Heart left ventricle (tissue), 16 donors: ENCODE measurements at regions not wholly inside any gene's neighbourhood (a gene's known extent, or its start where the extent isn't known, plus 50 kb on each side); places are given as distances from the start of the nearest gene placed in this dataset.

Source experiments
- ATAC-seq, 4 donors: fragments of 200-7000 bp; cut with Tn5 transposase; one replicate each; pipeline ENCODE4 v1.9.1; 2020 to 2022; ENCODE audit warnings: moderate library complexity in 4 of 4, mild to moderate bottlenecking in 3 of 4, moderate number of reproducible peaks in 1 of 4
- DNase-seq, 5 donors: peaks; one replicate each; pipeline ENCODE4 v3.0.0-alpha.2; 2020
- H3K27ac ChIP-seq, 12 donors: fragments of 200-600 bp; sonication (generic) in 4 of 12; one replicate each; pipeline versions ENCODE4 v1.5.0 to v1.8.0; 2016 to 2022; ENCODE audit warnings: mild to moderate bottlenecking in 2 of 12
- H3K27me3 ChIP-seq, 9 donors: fragments of 200-600 bp; sonication (generic) in 2 of 9; one replicate each; pipeline versions ENCODE4 v1.5.1 to v1.8.0; 2016 to 2022; ENCODE audit warnings: mild to moderate bottlenecking in 3 of 9
- H3K36me3 ChIP-seq, 9 donors: fragments of 200-600 bp; sonication (generic) in 2 of 9; one replicate each; pipeline versions ENCODE4 v1.5.0 to v1.8.0; 2018 to 2022; ENCODE audit warnings: mild to moderate bottlenecking in 2 of 9
- H3K4me1 ChIP-seq, 12 donors: fragments of 200-600 bp; sonication (generic) in 4 of 12; one replicate each; pipeline versions ENCODE4 v1.5.0 to v1.8.0; 2016 to 2022; ENCODE audit warnings: mild to moderate bottlenecking in 3 of 12
- H3K4me3 ChIP-seq, 12 donors: fragments of 200-600 bp; sonication (generic) in 4 of 12; one replicate each; pipeline versions ENCODE4 v1.5.0 to v1.8.0; 2017 to 2022; ENCODE audit warnings: mild to moderate bottlenecking in 9 of 12, moderate library complexity in 4 of 12
- H3K9me3 ChIP-seq, 12 donors: fragments of 200-600 bp; sonication (generic) in 4 of 12; one replicate each; pipeline versions ENCODE4 v1.5.0 to v1.8.0; 2016 to 2022; ENCODE audit warnings: mild to moderate bottlenecking in 1 of 12
- CTCF ChIP-seq, 12 donors: fragments of 200-600 bp; sonication (generic) in 4 of 12; IDR thresholded peaks; one replicate each; pipeline versions ENCODE4 v1.5.0 to v1.8.0; 2018 to 2022; ENCODE audit warnings: antibody characterized with exemption in 12 of 12, mild to moderate bottlenecking in 5 of 12
- POLR2A ChIP-seq, 2 donors: fragments of 450-650 bp; IDR thresholded peaks; one replicate each; pipeline ENCODE4 v1.6.1; 2017; ENCODE audit warnings: antibody characterized with exemption in 2 of 2, mild to moderate bottlenecking in 2 of 2, moderate library complexity in 2 of 2
- WGBS, 4 donors: extraction: QIAGEN DNeasy Blood & Tissue Kit in 2 of 4; methylation state at CpG; one replicate each; pipeline versions ENCODE4 v1.1.5 to v1.1.7; 2013 to 2018; 5-methylcytosine and 5-hydroxymethylcytosine counted together
- intact Hi-C, 10 donors: fragments of 100-400 bp; cut with DNase I; formaldehyde crosslinking; loops; one replicate each; pipeline versions ENCODE4 v1.11.1 to v1.14.2; 2022
- donor health status: ischemic (EF 13 %, LVEDD 7.1; RV severe dilation, severe dysfunction).
- donor health status: healthy with polysubstance abuse.
- donor health status: DM: no; HTN: yes; CAD: no.
- donor health status: DM: no; HTN: no; CAD: no.
- donor health status: ischemic (EF 25% LVEDD 6.9; RV normal size, moderate dysfunction).
- donor health status: ischemic (EF 25% LVEDD 5.7; RV mildly dilated, moderate dysfunction).
- donor health status: healthy.
- donor health status: DM: yes; HTN: yes; CAD: no.
- donor health status: ischemic (EF 35%, LVEDD 5.7; RV mildly dilated, moderate dysfunction).
- donor health status: nonischemic (EF 11% LVEDD 7.7; RV severe dilation, severe dysfunction).
- donor health status: DM: yes; HTN: yes; CAD: no.
- donor health status: PGD.
- donor health status: ischemic (EF 29% LVEDD 5.4; RV normal size, mild dysfunction).
- donor health status: nonischemic (EF 23%, LVEDD 6.1; RV moderate dilation, normal function).

GRCh38 chr6:104031346-104031745, 828.4 kb downstream of the HACE1 start:
- WGBS, 4 donors, result 46 to 55% (median 51%) methylated on average over 1 of the region's 1 CpG
- intact Hi-C loops, result no loop called here
- Histone ChIP-seq H3K4me3 (no peak overlapping the region), H3K27me3 (no peaks in the 10 kb centered on the region), H3K4me1 (no peaks in the 10 kb centered on the region), H3K9me3 (peaks cover 0 to 8% (median 0%) of the 10 kb centered on the region in 12 donors), H3K36me3 (no peaks in the 10 kb centered on the region), H3K27ac (no peak overlapping the region)
- TF ChIP-seq POLR2A (IDR thresholded peaks at IDR 0.05), result no peak
- no peak for TF ChIP-seq CTCF (IDR thresholded peaks at IDR 0.05)
- DNase-seq, result no peak
- no peak for ATAC-seq

DNA sequence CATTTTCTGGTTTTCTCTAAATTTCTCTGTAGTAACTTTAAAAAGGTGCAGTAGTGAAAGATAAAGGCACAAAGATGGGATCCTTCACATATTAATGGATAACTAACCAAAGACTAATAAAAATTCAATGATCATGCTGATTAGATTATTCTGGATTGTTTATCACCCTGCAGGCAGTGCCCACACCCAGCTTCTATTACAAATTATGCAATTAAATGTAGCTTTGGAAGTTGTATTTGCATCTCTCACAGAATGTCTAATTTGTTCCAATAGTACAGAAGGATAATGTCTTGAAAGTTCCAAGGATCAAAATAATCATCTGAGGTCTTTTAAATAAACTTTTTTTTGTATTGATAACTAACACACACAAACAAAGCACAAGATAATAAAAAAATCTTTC, 837.6 kb downstream of the HACE1 start:
- DNase-seq (no peak), ATAC-seq (no peak)
- H3K27ac ChIP-seq, result no peak overlapping the region
- intact Hi-C loops, result no loop called here
- H3K4me3 ChIP-seq, result no peak overlapping the region
- TF ChIP-seq CTCF (IDR thresholded peaks at IDR 0.05) (no peak), POLR2A (IDR thresholded peaks at IDR 0.05) (no peak)
- no peaks in the 10 kb centered on the region for H3K36me3 ChIP-seq
- H3K9me3 ChIP-seq, result no peaks in the 10 kb centered on the region
- H3K4me1 ChIP-seq, result no peaks in the 10 kb centered on the region
- H3K27me3 ChIP-seq, result no peaks in the 10 kb centered on the region

- 67 to 78% (median 72%) methylated on average over 8 of the region's 8 CpGs for WGBS, 4 donors
- Histone ChIP-seq H3K4me1 (no peaks in the 10 kb centered on the region), H3K27me3 (no peaks in the 10 kb centered on the region), H3K9me3 (no peaks in the 10 kb centered on the region), H3K27ac (no peak overlapping the region), H3K36me3 (no peaks in the 10 kb centered on the region), H3K4me3 (no peak overlapping the region)
- intact Hi-C loops, result no loop called here
- TF ChIP-seq CTCF (IDR thresholded peaks at IDR 0.05), result no peak
- DNase-seq (no peak), ATAC-seq (no peak)
Measured at GRCh38 chr6:104019075-104019753, 840.5 kb downstream of the HACE1 start.

GRCh38 chr6:104017410-104018381, 842.0 kb downstream of the HACE1 start:
- Histone ChIP-seq H3K9me3 (no peaks in the 10 kb centered on the region), H3K4me3 (no peak overlapping the region), H3K4me1 (no peaks in the 10 kb centered on the region), H3K36me3 (no peaks in the 10 kb centered on the region), H3K27ac (no peak overlapping the region), H3K27me3 (no peaks in the 10 kb centered on the region)
- DNase-seq (peak in 1 of 5 donors; percentile 47), ATAC-seq (no peak)
- no peak for TF ChIP-seq CTCF (IDR thresholded peaks at IDR 0.05)
- TF ChIP-seq POLR2A (IDR thresholded peaks at IDR 0.05), result no peak
- 77 to 86% (median 84%) methylated on average over 6 of the region's 6 CpGs for WGBS, 4 donors
- intact Hi-C loops, result no loop called here
